Activated CD4-positive, alpha-beta T cell treated with anti-CD3 and anti-CD28 coated beads for 1 hour (primary cell): ENCODE measurements at regions not wholly inside any gene's neighbourhood (a gene's known extent, or its start where the extent isn't known, plus 50 kb on each side); places are given as distances from the start of the nearest gene placed in this dataset.
"Not testable (repeated sequence)": the region's sequence is repeated elsewhere in the genome, so short reads cannot be mapped to it uniquely, and the experiment has no call there.

Source experiments
- DNase-seq: peaks from one replicate; pipeline ENCODE4 v3.0.0-alpha.2; 2020

DNA sequence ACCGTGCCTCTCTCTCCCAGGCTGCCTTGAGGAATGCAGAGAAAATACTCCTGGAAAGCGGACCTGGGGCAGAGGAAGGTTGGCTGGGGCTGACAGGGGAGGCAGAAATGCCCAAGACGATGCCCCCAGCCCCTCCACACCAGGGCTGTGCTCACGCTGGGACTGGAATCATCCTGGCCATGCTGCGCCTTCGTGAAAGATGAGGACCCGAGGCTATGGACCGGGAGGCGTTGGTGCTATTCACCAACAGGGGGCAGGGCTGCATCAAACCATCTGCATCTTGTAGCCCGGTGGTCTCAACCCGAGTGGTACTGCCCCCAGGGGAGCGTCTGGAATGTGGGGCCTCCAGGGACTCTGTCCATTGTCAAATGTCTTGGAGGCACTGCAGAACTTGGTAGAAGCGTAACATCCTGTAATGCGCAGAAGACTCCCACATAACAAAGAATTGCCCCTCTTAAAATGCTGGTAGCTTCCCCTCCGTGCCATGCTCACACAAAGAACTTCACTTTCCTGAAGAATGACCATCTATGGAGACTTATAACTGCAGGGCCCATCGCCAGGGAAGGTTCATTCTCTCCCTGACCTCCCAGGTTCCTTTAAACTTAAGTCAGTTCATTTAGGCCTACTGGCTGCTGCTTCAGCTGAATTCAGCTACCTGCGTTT is 251.2 kb downstream of the RRAGC start:
- DNase-seq: no peak

- no peak for DNase-seq
Observed at GRCh38 chr1:38607526-38607925, 252.0 kb downstream of the RRAGC start.

GRCh38 chr1:38605063-38605462 is 254.5 kb downstream of the RRAGC start:
- DNase-seq: no peak

DNA sequence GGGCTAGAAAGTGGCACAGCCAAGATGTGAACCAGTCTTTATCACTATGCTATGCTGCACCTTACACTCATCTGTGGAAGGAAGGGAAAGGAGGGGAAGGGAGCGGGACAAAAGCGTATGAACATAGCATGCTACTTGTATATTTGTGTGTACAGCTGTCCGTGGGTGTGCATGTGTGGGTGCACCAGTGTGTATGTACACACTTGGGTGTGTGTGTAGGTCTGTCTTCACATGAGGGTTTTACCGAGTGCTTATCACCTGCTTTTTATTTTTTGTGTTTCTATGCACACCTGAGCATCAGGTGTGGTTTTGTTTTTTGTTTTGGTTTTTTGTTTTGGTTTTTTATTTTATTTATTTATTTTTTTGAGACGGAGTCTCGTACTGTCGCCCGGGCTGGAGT is 255.7 kb downstream of the RRAGC start:
- DNase-seq: no peak

- DNase-seq: no peak
Observed at GRCh38 chr1:38600905-38601304, 258.7 kb downstream of the RRAGC start.

DNA sequence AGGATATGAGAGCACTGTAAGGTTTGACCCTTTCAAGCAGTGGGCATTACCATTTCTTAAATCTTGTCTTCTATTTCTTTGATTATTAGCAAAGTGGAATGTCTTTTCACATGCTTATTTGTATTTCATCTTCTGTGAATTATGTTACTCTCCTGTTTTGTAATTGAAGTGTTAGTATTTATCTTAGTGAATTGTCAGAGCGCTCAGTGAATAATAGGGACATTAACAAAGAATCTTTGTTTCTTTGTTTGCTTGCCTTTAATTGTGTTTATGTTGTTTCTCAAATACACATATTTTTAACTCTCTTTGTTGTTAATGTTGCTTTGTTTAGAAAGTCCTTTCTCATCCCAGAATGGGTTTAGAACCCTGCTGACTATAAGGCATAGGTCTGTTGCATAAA is 259.3 kb downstream of the RRAGC start:
- DNase-seq: no peak

DNA sequence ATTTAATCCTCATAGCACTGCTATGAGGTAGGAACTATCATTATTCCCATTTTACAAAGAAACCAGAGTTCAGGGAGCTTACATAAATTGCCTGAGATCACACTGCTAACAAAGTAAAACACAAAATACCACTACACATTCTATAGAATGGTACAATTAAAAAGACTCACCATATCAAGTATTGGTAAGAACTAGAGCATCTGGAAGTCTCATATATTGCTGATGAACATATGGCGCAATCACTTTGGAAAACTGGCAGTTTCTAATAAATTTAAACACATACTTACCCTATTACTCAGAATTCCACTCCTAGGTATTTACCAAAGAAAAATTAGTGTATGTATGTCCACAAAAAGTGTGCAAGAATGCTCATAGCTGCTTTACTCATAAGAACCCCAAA is 261.5 kb downstream of the RRAGC start:
- DNase-seq: no peak

DNA sequence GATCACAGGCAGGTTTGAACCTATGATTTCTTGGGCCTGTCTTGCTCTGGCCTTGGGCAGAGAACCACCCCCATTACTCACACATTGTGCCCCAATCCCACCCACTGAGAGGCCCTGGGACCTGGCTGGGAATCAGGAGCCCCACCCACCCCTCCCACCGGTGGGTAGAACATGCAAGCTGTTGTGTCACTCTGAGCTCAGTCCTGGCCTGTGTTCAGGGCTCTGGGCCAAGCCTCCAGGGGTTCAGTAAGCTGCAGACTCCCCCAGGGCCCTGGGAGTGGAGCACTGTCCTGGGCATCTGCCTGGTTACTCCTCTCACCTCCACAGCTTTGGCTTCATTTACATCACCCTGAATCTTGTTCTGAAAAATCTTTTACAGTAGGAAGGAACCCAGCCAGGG is 270.5 kb downstream of the RRAGC start:
- DNase-seq: no peak

DNA sequence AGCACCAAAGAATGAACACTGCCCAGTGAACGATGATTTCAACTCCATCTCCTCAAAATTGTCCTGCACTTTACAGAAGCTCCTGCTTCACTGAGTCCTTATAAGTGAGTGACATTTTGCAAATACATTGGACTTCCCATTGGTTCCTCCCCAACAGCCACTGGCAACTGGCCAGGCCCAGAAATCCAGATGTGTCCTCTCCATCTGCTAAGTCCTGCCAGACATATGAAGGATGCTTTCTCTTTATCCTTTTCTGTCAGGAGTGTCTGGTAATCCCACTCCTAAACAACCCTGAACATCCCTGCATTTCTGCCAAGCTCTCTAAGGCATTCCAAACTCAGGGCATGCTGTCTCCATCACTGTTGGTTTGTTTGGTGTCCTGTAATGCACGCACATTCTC is 271.8 kb downstream of the RRAGC start:
- DNase-seq: no peak

GRCh38 chr1:38586993-38587646 is 272.5 kb downstream of the RRAGC start:
- DNase-seq: peak; percentile 17

DNA sequence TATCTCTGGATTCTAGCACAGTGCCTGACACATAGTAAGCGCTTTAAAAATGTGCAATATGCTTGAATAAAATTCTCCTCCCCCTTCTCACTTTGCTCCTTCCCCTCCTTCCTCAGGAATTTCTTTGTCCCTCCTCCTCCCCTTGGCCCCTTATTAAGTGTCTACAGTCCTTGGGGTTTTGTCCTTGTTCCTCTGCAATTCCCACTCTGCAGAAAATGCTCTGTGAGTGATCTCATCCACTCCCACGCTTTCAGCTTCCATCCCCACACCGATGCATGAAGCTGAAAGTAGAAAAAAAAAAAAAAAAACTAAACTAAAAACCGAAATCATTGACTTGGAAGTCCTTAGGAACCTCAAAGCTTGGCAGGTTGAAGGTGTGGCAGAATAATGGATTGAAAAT is 273.6 kb downstream of the RRAGC start:
- no peak for DNase-seq

- DNase-seq: no peak
Observed at GRCh38 chr1:38585460-38585859, 274.1 kb downstream of the RRAGC start.

DNA sequence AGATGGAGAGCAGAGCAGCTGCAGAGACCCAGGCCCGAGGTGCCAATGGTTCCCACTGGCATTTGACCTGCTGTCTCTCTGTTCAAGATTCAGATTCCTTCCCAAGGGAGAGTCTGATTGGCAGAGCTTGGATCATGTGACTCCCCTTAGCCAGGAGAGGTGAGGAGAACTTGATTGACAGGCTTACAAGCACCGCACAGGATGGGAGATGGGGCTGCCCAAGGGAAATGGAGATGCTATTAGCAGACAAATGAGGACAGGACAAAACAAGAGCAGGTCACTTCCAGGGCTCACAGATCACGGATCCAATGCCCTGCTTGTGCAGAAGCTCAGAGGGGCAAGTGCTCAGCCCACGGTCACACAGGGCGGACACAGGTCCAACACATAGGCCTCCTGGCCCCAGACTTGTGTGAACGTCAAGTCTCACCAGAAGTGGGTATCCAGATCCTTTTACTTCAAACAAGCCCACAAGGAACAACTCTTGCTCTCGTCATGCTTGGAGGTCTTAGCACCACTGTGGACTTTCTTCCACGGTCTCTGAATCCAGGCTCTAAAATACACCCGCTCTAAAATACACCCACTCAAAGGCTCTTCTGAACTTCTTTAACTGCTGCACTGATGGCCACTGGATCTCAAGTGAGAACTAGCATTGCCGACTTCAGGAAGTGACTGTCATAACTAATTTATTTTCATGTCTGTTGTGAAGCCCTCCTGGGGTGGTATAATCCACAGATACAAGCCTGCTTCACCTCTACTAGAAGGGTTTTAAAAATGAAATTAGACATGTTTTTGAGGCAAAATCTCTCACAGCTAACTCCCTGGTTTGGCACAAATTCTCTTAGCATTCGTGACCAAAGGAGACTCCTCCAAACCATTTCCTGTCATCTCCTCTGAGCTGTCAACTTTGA is 274.9 kb downstream of the RRAGC start:
- no peak for DNase-seq

DNA sequence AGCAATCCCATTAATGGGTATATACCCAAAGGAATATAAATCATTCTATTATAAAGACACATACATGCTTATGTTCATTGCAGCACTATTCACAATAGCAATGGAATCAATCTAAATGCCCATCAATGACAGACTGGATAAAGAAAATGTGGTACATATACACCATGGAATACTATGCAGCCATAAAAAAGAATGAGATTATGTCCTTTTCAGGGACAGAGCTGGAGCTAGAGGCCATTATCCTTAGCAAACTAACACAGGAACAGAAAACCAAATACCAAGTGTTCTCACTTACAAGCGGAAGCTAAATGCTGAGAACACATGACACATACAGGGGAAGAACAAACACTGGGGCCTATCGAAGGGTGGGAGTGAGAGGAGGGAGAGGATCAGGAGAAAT is 276.3 kb downstream of the RRAGC start:
- not testable (repeated sequence) for DNase-seq

- no peak for DNase-seq
Observed at GRCh38 chr1:38581396-38581795, 278.2 kb downstream of the RRAGC start.

- no peak for DNase-seq
Observed at GRCh38 chr1:38580594-38580993, 279.0 kb downstream of the RRAGC start.

- no peak for DNase-seq
Observed at GRCh38 chr1:38579056-38579455, 280.5 kb downstream of the RRAGC start.

GRCh38 chr1:38578271-38578951 is 281.2 kb downstream of the RRAGC start:
- no peak for DNase-seq

- no peak for DNase-seq
Observed at GRCh38 chr1:38577937-38578270, 281.7 kb downstream of the RRAGC start.

DNA sequence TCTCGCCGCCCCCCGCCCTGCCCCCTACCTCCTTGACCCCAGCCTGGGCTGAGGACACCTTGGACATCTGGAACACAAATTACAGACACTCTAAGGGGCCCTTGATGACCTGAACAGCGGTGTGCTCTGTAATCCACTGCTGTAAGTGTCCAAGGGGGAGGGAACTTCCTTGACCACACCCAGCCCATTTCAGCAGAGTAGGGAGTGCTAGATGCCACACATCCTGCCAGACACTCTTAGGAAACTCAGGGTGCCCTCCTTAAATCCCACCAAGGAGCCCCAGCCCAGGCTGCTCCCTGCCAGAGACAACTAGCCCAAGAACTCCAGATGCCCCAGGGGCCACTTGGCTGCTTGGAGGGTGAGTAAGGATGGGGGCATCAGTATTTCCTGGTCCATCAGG is 282.2 kb downstream of the RRAGC start:
- DNase-seq: no peak

DNA sequence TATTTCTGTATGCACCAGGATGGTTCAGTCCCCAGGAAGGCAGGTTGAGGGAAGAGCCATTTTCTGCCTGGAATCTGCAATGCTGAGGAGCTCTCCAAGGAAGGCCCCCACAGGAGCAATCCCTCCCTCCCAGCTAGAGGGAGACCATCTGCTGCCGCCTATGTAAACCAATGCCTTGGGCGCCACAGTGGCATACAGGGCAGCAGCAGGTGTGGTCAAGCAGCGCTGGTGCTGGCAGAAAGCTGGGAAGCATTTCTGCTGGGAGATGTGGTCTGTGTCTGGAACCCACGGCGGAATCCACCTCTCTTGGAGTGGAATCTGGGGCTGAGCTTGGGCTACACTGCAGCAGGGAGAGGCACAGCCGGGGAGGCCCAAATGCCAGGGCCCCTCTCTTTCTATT is 283.3 kb downstream of the RRAGC start:
- no peak for DNase-seq

DNA sequence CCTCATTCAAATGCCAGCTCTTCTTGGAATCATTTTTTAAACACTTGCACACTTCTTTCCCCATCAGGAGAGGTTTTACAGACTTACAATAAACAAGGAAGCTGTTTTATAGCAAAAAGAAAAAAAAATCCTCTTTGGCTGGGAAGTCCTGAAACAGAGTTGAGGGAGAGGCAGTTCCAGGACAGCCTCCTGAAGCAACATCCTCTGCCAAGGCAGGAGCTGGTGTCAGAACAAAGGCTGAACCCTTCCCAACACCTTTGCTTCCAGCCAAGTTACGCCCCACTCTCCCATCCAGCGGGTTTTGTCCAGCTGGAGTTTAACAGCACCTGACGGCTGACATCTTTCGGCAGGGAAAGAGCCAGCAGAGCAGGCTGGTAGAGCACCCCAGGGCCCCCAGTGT is 287.8 kb downstream of the RRAGC start:
- no peak for DNase-seq

- no peak for DNase-seq
Observed at GRCh38 chr1:38570657-38570975, 289.0 kb downstream of the RRAGC start.
